OCI-LY1 (cell line): ENCODE measurements at regions not wholly inside any gene's neighbourhood (a gene's known extent, or its start where the extent isn't known, plus 50 kb on each side); places are given as distances from the start of the nearest gene placed in this dataset.

Experiments
- H2AFZ ChIP-seq: fragments of 200-600 bp; sonication (generic), shearing (Covaris generic); 2 replicates; pipeline ENCODE4 v1.6.0; 2014; ENCODE audit warnings: antibody characterized with exemption, mild to moderate bottlenecking, low read length
- H3F3A ChIP-seq: fragments of 200-600 bp; sonication (generic), shearing (Covaris generic); 2 replicates; pipeline ENCODE4 v1.6.0; 2014; ENCODE audit warnings: mild to moderate bottlenecking, antibody characterized with exemption, low read length, moderate library complexity; ENCODE audit not compliant: insufficient read depth
- H3K27ac ChIP-seq: fragments of 200-600 bp; sonication (generic); 2 replicates; pipeline ENCODE4 v1.5.1; 2014; ENCODE audit warnings: low read length, mixed run types, mild to moderate bottlenecking, low read depth; ENCODE audit not compliant: poor library complexity, severe bottlenecking
- H3K27me3 ChIP-seq: fragments of 200-600 bp; sonication (generic); 2 replicates; pipeline ENCODE4 v1.6.0; 2014; ENCODE audit warnings: antibody characterized with exemption, mild to moderate bottlenecking, low read length, moderate library complexity; ENCODE audit not compliant: insufficient read depth
- H3K36me3 ChIP-seq: fragments of 200-600 bp; sonication (generic); 2 replicates; pipeline ENCODE4 v1.6.1; 2014; ENCODE audit warnings: mild to moderate bottlenecking, antibody characterized with exemption, low read length, moderate library complexity, mixed read lengths; ENCODE audit not compliant: insufficient read depth
- H3K4me1 ChIP-seq: fragments of 200-600 bp; sonication (generic); 2 replicates; pipeline ENCODE4 v1.5.1; 2014; ENCODE audit warnings: mild to moderate bottlenecking, low read length, moderate library complexity; ENCODE audit not compliant: insufficient read depth, severe bottlenecking
- H3K4me2 ChIP-seq: fragments of 200-600 bp; sonication (generic), shearing (Covaris generic); 2 replicates; pipeline ENCODE4 v1.6.1; 2014; ENCODE audit warnings: low read length
- H3K4me3 ChIP-seq: fragments of 200-600 bp; sonication (generic); 2 replicates; pipeline ENCODE4 v1.5.1; 2014; ENCODE audit warnings: low read length, low read depth, mild to moderate bottlenecking, mixed read lengths; ENCODE audit not compliant: poor library complexity, severe bottlenecking
- H3K79me2 ChIP-seq: fragments of 200-600 bp; shearing (Covaris generic); 2 replicates; pipeline ENCODE4 v1.6.1; 2016; ENCODE audit warnings: mixed run types, low read length, mixed read lengths; ENCODE audit not compliant: insufficient read depth
- H3K9ac ChIP-seq: fragments of 200-600 bp; sonication (generic), shearing (Covaris generic); 2 replicates; pipeline ENCODE4 v1.6.1; 2014; ENCODE audit warnings: mild to moderate bottlenecking, low read length, mixed read lengths
- H3K9me2 ChIP-seq: fragments of 200-600 bp; sonication (generic), shearing (Covaris generic); 2 replicates; pipeline ENCODE4 v1.6.1; 2014; ENCODE audit warnings: low read depth, mild to moderate bottlenecking, low read length, mixed read lengths
- H3K9me3 ChIP-seq: fragments of 200-600 bp; shearing (Covaris generic); 2 replicates; pipeline ENCODE4 v1.6.1; 2014; ENCODE audit warnings: low read length, mixed read lengths
- H4K20me1 ChIP-seq: fragments of 200-600 bp; sonication (generic), shearing (Covaris generic); 2 replicates; pipeline ENCODE4 v1.6.0; 2016; ENCODE audit warnings: mild to moderate bottlenecking, low read length; ENCODE audit not compliant: insufficient read depth
- CTCF ChIP-seq: fragments of 200-600 bp; sonication (generic), shearing (Covaris generic); IDR thresholded peaks from 2 replicates; pipeline ENCODE4 v1.5.1; 2017; ENCODE audit warnings: mild to moderate bottlenecking, antibody characterized with exemption, low read length, moderate library complexity, mixed read lengths
- EZH2 ChIP-seq: fragments of 200-600 bp; sonication (generic), shearing (Covaris generic); IDR thresholded peaks from 2 replicates; pipeline ENCODE4 v1.8.0; 2017; ENCODE audit warnings: borderline replicate concordance, mixed run types, mild to moderate bottlenecking, antibody characterized with exemption, low read length, moderate library complexity, mixed read lengths

GRCh38 chr11:129726179-129726578 lies 89.5 kb upstream of the TMEM45B start:
- H3K36me3 ChIP-seq, result no peaks in the 10 kb centered on the region
- no peak overlapping the region for H3K4me2 ChIP-seq
- no peaks in the 10 kb centered on the region for H3K9me2 ChIP-seq
- no peaks in the 10 kb centered on the region for H3K4me1 ChIP-seq
- H2AFZ ChIP-seq, result no peak overlapping the region
- H4K20me1 ChIP-seq, result no peaks in the 10 kb centered on the region
- H3K9me3 ChIP-seq, result no peaks in the 10 kb centered on the region
- no peak for TF ChIP-seq CTCF
- TF ChIP-seq EZH2, result no peak
- no peaks in the 10 kb centered on the region for H3F3A ChIP-seq
- H3K27ac ChIP-seq, result no peak overlapping the region
- no peak overlapping the region for H3K9ac ChIP-seq
- no peaks in the 10 kb centered on the region for H3K27me3 ChIP-seq
- H3K79me2 ChIP-seq, result no peaks in the 10 kb centered on the region
- no peak overlapping the region for H3K4me3 ChIP-seq

GRCh38 chr11:129728581-129728980 lies 87.1 kb upstream of the TMEM45B start:
- Histone ChIP-seq H3F3A (no peaks in the 10 kb centered on the region), H3K4me2 (no peak overlapping the region), H4K20me1 (no peaks in the 10 kb centered on the region), H3K27me3 (no peaks in the 10 kb centered on the region), H3K27ac (no peak overlapping the region), H2AFZ (no peak overlapping the region), H3K36me3 (no peaks in the 10 kb centered on the region), H3K9me2 (no peaks in the 10 kb centered on the region), H3K9me3 (no peaks in the 10 kb centered on the region), H3K9ac (no peak overlapping the region), H3K79me2 (no peaks in the 10 kb centered on the region), H3K4me3 (no peak overlapping the region), H3K4me1 (no peaks in the 10 kb centered on the region)
- TF ChIP-seq CTCF (no peak), EZH2 (no peak)

- Histone ChIP-seq H3K9ac (no peak overlapping the region), H3K4me2 (no peak overlapping the region), H3K4me1 (no peaks in the 10 kb centered on the region), H3K27me3 (no peaks in the 10 kb centered on the region), H3K79me2 (no peaks in the 10 kb centered on the region), H3K9me3 (no peaks in the 10 kb centered on the region), H2AFZ (no peak overlapping the region), H3K36me3 (no peaks in the 10 kb centered on the region), H3K27ac (no peak overlapping the region), H3K9me2 (no peaks in the 10 kb centered on the region), H3K4me3 (no peak overlapping the region), H4K20me1 (no peaks in the 10 kb centered on the region), H3F3A (no peaks in the 10 kb centered on the region)
- no peak for TF ChIP-seq EZH2
- no peak for TF ChIP-seq CTCF
Measured at GRCh38 chr11:129729216-129729615, 86.4 kb upstream of the TMEM45B start.
